ENCODE measurements at regions not wholly inside any gene's neighbourhood (a gene's known extent, or its start where the extent isn't known, plus 50 kb on each side); places are given as distances from the start of the nearest gene placed in this dataset.

GRCh38 chr20:39268981-39269461, 306.9 kb downstream of the DHX35 start:
- TF ChIP-seq CTCF (IDR thresholded peaks at IDR 0.05): peak; percentile 73 to 85 (median 79)
- no peak for TF ChIP-seq POLR2A (IDR thresholded peaks at IDR 0.05)
- no peak for TF ChIP-seq EP300 (IDR thresholded peaks at IDR 0.05)

Data from tibial nerve (tissue), 4 donors.